GM23338 (cell line): ENCODE measurements at regions not wholly inside any gene's neighbourhood (a gene's known extent, or its start where the extent isn't known, plus 50 kb on each side); places are given as distances from the start of the nearest gene placed in this dataset.

Experiments
- ATAC-seq: fragments of 200-7000 bp; cut with Tn5 transposase; 3 replicates; pipeline ENCODE4 v1.9.1; 2020
- DNase-seq: peaks from one replicate; pipeline ENCODE4 v3.0.0-alpha.2; 2015; ENCODE audit warnings: low spot score
- H2AFZ ChIP-seq: fragments of 200-600 bp; sonication (generic); 2 replicates; pipeline ENCODE4 v1.8.0; 2016; ENCODE audit warnings: antibody characterized with exemption, mild to moderate bottlenecking, moderate library complexity
- H3F3A ChIP-seq: fragments of 200-600 bp; sonication (generic); replicated peaks from 2 replicates; pipeline ENCODE4 v1.8.0; 2017; ENCODE audit warnings: antibody characterized with exemption, mixed run types, low read depth
- H3K27ac ChIP-seq: fragments of 200-600 bp; sonication (generic); 2 replicates; pipeline ENCODE4 v1.6.1; 2016; ENCODE audit warnings: low read depth
- H3K27me3 ChIP-seq: fragments of 200-600 bp; sonication (generic); 2 replicates; pipeline ENCODE4 v1.8.0; 2016; ENCODE audit warnings: mild to moderate bottlenecking, mixed run types, moderate library complexity; ENCODE audit not compliant: insufficient read depth
- H3K36me3 ChIP-seq: fragments of 200-600 bp; sonication (generic); 2 replicates; pipeline ENCODE4 v1.8.0; 2016; ENCODE audit warnings: mild to moderate bottlenecking; ENCODE audit not compliant: insufficient read depth
- H3K4me1 ChIP-seq: fragments of 200-600 bp; sonication (generic); 2 replicates; pipeline ENCODE4 v1.8.0; 2016; ENCODE audit warnings: mild to moderate bottlenecking, moderate library complexity; ENCODE audit not compliant: insufficient read depth
- H3K4me2 ChIP-seq: fragments of 200-600 bp; sonication (generic); 2 replicates; pipeline ENCODE4 v1.7.1; 2017; ENCODE audit warnings: mixed run types
- H3K4me3 ChIP-seq: fragments of 200-600 bp; sonication (generic); 2 replicates; pipeline ENCODE4 v1.6.1; 2016; ENCODE audit warnings: mixed run types
- H3K79me2 ChIP-seq: fragments of 200-600 bp; sonication (generic); replicated peaks from 2 replicates; pipeline ENCODE4 v1.8.0; 2017; ENCODE audit warnings: mild to moderate bottlenecking; ENCODE audit not compliant: insufficient read depth
- H3K9me2 ChIP-seq: fragments of 200-600 bp; sonication (generic); 2 replicates; pipeline ENCODE4 v1.8.0; 2017; ENCODE audit not compliant: insufficient read depth
- H4K20me1 ChIP-seq: fragments of 200-600 bp; sonication (generic); replicated peaks from 2 replicates; pipeline ENCODE4 v1.8.0; 2017; ENCODE audit warnings: mild to moderate bottlenecking; ENCODE audit not compliant: insufficient read depth
- H3K27ac Mint-ChIP-seq: 2 replicates; pipeline ENCODE4 v1.8.0; 2020; ENCODE audit warnings: inconsistent platforms, mild to moderate bottlenecking, moderate library complexity, mixed read lengths
- H3K27me3 Mint-ChIP-seq: 3 replicates; pipeline ENCODE4 v1.8.0; 2022; ENCODE audit warnings: low read depth, mild to moderate bottlenecking, moderate library complexity, mixed read lengths, inconsistent platforms; ENCODE audit not compliant: insufficient read depth, poor library complexity
- H3K36me3 Mint-ChIP-seq: 3 replicates; pipeline ENCODE4 v1.8.0; 2021; ENCODE audit warnings: low read depth, mild to moderate bottlenecking, inconsistent platforms, moderate library complexity, mixed read lengths
- H3K4me1 Mint-ChIP-seq: 3 replicates; pipeline ENCODE4 v1.8.0; 2020; ENCODE audit warnings: mild to moderate bottlenecking, inconsistent platforms, mixed read lengths
- H3K4me3 Mint-ChIP-seq: 3 replicates; pipeline ENCODE4 v1.8.0; 2021; ENCODE audit warnings: moderate library complexity, mild to moderate bottlenecking, inconsistent platforms, mixed read lengths
- H3K9me3 Mint-ChIP-seq: 3 replicates; pipeline ENCODE4 v1.8.0; 2020; ENCODE audit warnings: moderate library complexity, mild to moderate bottlenecking, inconsistent platforms, mixed read lengths
- CREB1 ChIP-seq: fragments of 250-450 bp; sonication (Bioruptor Pico); IDR thresholded peaks from 2 replicates; pipeline ENCODE4 v1.5.0; 2020; ENCODE audit warnings: low read depth, mild to moderate bottlenecking, moderate library complexity
- CTCF ChIP-seq, 2 experiments: fragments of 200-600 bp in 1 of 2; sonication (generic) in 1 of 2; conservative IDR thresholded peaks; 2 replicates each; pipeline versions ENCODE4 v1.5.1 to v1.6.1; 2016 to 2017; ENCODE audit warnings: antibody characterized with exemption in 2 of 2, low read depth in 2 of 2, mild to moderate bottlenecking in 2 of 2, moderate library complexity in 1 of 2
- ETS1 ChIP-seq: IDR thresholded peaks from 2 replicates; pipeline ENCODE4 v1.6.1; 2016; ENCODE audit warnings: antibody characterized with exemption
- EZH2 ChIP-seq: fragments of 200-600 bp; sonication (generic); IDR thresholded peaks from one replicate; pipeline ENCODE4 v1.8.0; 2017; ENCODE audit warnings: antibody characterized with exemption, mild to moderate bottlenecking, low read depth; ENCODE audit not compliant: unreplicated experiment
- EZH2phosphoT487 ChIP-seq: fragments of 200-600 bp; sonication (generic); IDR thresholded peaks from one replicate; pipeline ENCODE4 v1.8.1; 2018; ENCODE audit warnings: antibody characterized with exemption; ENCODE audit not compliant: unreplicated experiment
- JUNB ChIP-seq: IDR thresholded peaks from one replicate; pipeline ENCODE4 v1.6.1; 2016; ENCODE audit warnings: antibody characterized with exemption; ENCODE audit not compliant: unreplicated experiment
- NANOG ChIP-seq: IDR thresholded peaks from 2 replicates; pipeline ENCODE4 v1.6.1; 2016; ENCODE audit warnings: antibody characterized with exemption, borderline replicate concordance
- POLR2AphosphoS5 ChIP-seq: IDR thresholded peaks from 2 replicates; pipeline ENCODE4 v1.6.1; 2016; ENCODE audit warnings: antibody characterized with exemption, low read depth
- REST ChIP-seq: IDR thresholded peaks from one replicate; pipeline ENCODE4 v1.6.1; 2018; ENCODE audit warnings: antibody characterized with exemption; ENCODE audit not compliant: unreplicated experiment
- STAT1 ChIP-seq: IDR thresholded peaks from one replicate; pipeline ENCODE4 v1.6.1; 2016; ENCODE audit warnings: antibody characterized with exemption; ENCODE audit not compliant: unreplicated experiment
- ZNF114 ChIP-seq: fragments of 250-450 bp; sonication (Bioruptor Pico); IDR thresholded peaks from 2 replicates; pipeline ENCODE4 v1.5.0; 2020; ENCODE audit warnings: mild to moderate bottlenecking, moderate library complexity
- ZNF331 ChIP-seq: fragments of 250-450 bp; sonication (Bioruptor Pico); IDR thresholded peaks from 2 replicates; pipeline ENCODE4 v1.5.0; 2020; ENCODE audit warnings: low read depth, mild to moderate bottlenecking, moderate library complexity
- TF ChIP-seq, protein P1 (sequence below): fragments of 250-450 bp; sonication (Bioruptor Pico); IDR thresholded peaks from 2 replicates; pipeline ENCODE4 v1.5.0; 2020; ENCODE audit warnings: mild to moderate bottlenecking, moderate library complexity

DNA sequence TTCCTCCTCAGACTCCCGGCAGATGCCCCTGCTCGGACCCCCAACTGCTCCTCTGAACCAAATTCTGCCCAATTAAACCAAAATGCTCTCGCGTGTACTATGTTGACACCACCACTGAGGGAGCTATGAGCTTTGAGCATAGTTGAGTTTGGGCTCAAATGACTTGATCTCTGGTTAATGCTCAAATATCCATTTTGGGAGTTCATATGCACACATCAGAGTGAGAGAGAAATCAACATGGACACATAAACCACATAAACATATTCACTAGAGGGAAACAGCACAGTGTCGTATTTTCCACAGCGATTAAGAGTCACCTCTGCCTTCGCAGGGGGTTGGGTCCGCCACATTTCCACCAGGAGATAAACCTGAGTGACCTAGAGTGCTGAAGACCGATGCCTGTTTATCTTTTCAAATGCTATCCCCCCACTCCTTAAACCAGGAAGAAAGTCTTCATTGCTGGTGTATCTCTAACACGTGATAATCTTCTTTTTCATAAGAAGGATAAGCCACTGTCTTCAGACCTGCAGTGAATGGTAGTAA is 59.4 kb upstream of the FOXN3 start:
- no peak for DNase-seq
- Mint-ChIP-seq H3K4me3 (no peak overlapping the region), H3K9me3 (no peaks in the 10 kb centered on the region; the same call in 2 of the 3 replicates), H3K27me3 (peaks cover 4% of the 10 kb centered on the region), H3K36me3 (peaks cover 36% of the 10 kb centered on the region), H3K4me1 (peaks cover 9% of the 10 kb centered on the region), H3K27ac (no peak overlapping the region)
- TF ChIP-seq NANOG = no peak
- no peak for TF ChIP-seq EZH2
- TF ChIP-seq ETS1 = no peak
- no peak for TF ChIP-seq ZNF114
- no peak for TF ChIP-seq POLR2AphosphoS5
- no peak for TF ChIP-seq JUNB
- TF ChIP-seq REST = no peak
- no peak for TF ChIP-seq CREB1 (CRISPR knock-in tag)
- no peak for TF ChIP-seq EZH2phosphoT487
- TF ChIP-seq ZNF331 (CRISPR knock-in tag) = no peak
- TF ChIP-seq, protein P1, sequence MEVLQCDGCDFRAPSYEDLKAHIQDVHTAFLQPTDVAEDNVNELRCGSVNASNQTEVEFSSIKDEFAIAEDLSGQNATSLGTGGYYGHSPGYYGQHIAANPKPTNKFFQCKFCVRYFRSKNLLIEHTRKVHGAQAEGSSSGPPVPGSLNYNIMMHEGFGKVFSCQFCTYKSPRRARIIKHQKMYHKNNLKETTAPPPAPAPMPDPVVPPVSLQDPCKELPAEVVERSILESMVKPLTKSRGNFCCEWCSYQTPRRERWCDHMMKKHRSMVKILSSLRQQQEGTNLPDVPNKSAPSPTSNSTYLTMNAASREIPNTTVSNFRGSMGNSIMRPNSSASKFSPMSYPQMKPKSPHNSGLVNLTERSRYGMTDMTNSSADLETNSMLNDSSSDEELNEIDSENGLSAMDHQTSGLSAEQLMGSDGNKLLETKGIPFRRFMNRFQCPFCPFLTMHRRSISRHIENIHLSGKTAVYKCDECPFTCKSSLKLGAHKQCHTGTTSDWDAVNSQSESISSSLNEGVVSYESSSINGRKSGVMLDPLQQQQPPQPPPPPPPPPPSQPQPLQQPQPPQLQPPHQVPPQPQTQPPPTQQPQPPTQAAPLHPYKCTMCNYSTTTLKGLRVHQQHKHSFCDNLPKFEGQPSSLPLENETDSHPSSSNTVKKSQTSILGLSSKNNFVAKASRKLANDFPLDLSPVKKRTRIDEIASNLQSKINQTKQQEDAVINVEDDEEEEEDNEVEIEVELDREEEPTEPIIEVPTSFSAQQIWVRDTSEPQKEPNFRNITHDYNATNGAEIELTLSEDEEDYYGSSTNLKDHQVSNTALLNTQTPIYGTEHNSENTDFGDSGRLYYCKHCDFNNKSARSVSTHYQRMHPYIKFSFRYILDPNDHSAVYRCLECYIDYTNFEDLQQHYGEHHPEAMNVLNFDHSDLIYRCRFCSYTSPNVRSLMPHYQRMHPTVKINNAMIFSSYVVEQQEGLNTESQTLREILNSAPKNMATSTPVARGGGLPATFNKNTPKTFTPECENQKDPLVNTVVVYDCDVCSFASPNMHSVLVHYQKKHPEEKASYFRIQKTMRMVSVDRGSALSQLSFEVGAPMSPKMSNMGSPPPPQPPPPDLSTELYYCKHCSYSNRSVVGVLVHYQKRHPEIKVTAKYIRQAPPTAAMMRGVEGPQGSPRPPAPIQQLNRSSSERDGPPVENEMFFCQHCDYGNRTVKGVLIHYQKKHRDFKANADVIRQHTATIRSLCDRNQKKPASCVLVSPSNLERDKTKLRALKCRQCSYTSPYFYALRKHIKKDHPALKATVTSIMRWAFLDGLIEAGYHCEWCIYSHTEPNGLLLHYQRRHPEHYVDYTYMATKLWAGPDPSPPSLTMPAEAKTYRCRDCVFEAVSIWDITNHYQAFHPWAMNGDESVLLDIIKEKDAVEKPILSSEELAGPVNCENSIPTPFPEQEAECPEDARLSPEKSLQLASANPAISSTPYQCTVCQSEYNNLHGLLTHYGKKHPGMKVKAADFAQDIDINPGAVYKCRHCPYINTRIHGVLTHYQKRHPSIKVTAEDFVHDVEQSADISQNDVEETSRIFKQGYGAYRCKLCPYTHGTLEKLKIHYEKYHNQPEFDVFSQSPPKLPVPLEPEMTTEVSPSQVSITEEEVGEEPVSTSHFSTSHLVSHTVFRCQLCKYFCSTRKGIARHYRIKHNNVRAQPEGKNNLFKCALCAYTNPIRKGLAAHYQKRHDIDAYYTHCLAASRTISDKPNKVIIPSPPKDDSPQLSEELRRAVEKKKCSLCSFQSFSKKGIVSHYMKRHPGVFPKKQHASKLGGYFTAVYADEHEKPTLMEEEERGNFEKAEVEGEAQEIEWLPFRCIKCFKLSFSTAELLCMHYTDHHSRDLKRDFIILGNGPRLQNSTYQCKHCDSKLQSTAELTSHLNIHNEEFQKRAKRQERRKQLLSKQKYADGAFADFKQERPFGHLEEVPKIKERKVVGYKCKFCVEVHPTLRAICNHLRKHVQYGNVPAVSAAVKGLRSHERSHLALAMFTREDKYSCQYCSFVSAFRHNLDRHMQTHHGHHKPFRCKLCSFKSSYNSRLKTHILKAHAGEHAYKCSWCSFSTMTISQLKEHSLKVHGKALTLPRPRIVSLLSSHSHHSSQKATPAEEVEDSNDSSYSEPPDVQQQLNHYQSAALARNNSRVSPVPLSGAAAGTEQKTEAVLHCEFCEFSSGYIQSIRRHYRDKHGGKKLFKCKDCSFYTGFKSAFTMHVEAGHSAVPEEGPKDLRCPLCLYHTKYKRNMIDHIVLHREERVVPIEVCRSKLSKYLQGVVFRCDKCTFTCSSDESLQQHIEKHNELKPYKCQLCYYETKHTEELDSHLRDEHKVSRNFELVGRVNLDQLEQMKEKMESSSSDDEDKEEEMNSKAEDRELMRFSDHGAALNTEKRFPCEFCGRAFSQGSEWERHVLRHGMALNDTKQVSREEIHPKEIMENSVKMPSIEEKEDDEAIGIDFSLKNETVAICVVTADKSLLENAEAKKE (CRISPR knock-in tag) = no peak
- no peak for TF ChIP-seq CTCF (conservative IDR thresholded peaks at IDR 0.05; ENCODE audit: low read depth in 2 of 2)
- TF ChIP-seq STAT1 = no peak
- H3F3A ChIP-seq = no peaks in the 10 kb centered on the region; the same call in 1 of the 2 replicates
- no peak for ATAC-seq
- H3K4me2 ChIP-seq = no peak overlapping the region
- no peak overlapping the region for H2AFZ ChIP-seq
- 0 out of 2 replicates have a peak, but pooled peaks cover 4% of the 10 kb centered on the region for H4K20me1 ChIP-seq
- H3K79me2 ChIP-seq = peaks cover 44% of the 10 kb centered on the region
- no peaks in the 10 kb centered on the region for H3K9me2 ChIP-seq
- no peaks in the 10 kb centered on the region for H3K4me1 ChIP-seq
- no peak overlapping the region for H3K4me3 ChIP-seq
- H3K27me3 ChIP-seq = no peaks in the 10 kb centered on the region
- H3K27ac ChIP-seq = no peak overlapping the region
- H3K36me3 ChIP-seq = no peaks in the 10 kb centered on the region
